BLaER1 treated with 17β-estradiol and CSF1 and Interleukin-3, amounts not matched to agents 10 nM and 100 nM (cell line): ENCODE measurements at regions not wholly inside any gene's neighbourhood (a gene's known extent, or its start where the extent isn't known, plus 50 kb on each side); places are given as distances from the start of the nearest gene placed in this dataset.

Source experiments
- H3K27ac ChIP-seq, 11 experiments: shearing (Covaris generic); formaldehyde crosslinking; 2 replicates each; pipeline ENCODE4 v1.8.1; 2022
- H3K27me3 ChIP-seq, 11 experiments: shearing (Covaris generic); formaldehyde crosslinking; 2 replicates each; pipeline ENCODE4 v1.8.1; 2022
- H3K36me3 ChIP-seq, 11 experiments: shearing (Covaris generic); formaldehyde crosslinking; 2 replicates each; pipeline ENCODE4 v1.8.1; 2022
- H3K4me1 ChIP-seq, 10 experiments: shearing (Covaris generic); formaldehyde crosslinking; 2 replicates each; pipeline ENCODE4 v1.8.1; 2022
- H3K4me2 ChIP-seq, 11 experiments: shearing (Covaris generic); formaldehyde crosslinking; 2 replicates each; pipeline ENCODE4 v1.8.1; 2022
- H3K4me3 ChIP-seq, 10 experiments: shearing (Covaris generic); formaldehyde crosslinking; 2 replicates each; pipeline ENCODE4 v1.8.1; 2022
- H3K9ac ChIP-seq, 11 experiments: shearing (Covaris generic); formaldehyde crosslinking; 2 replicates each; pipeline ENCODE4 v1.8.1; 2022
- H3K9me3 ChIP-seq, 11 experiments: shearing (Covaris generic); formaldehyde crosslinking; replicated peaks in 1 of 11; 2 replicates each; pipeline ENCODE4 v1.8.1; 2022
- H4K20me1 ChIP-seq, 11 experiments: shearing (Covaris generic); formaldehyde crosslinking; 2 replicates each; pipeline ENCODE4 v1.8.1; 2022
- Cebpa-rat ChIP-seq, 11 experiments: shearing (Covaris generic); IDR thresholded peaks; 2 replicates each; pipeline ENCODE4 v1.8.1; 2022

GRCh38 chr10:3935141-3935540, 150.1 kb upstream of the KLF6 start:
- H3K27me3 ChIP-seq = no peaks in the 10 kb centered on the region
- H3K9me3 ChIP-seq = peaks cover 0 to 29% (median 8%) of the 10 kb centered on the region in 11 experiments; a peak in 12 of 22 replicates
- H4K20me1 ChIP-seq = no peaks in the 10 kb centered on the region
- peaks cover 17 to 36% (median 25%) of the 10 kb centered on the region in 10 experiments for H3K4me1 ChIP-seq
- peak overlapping the region in 6 of 10 experiments; percentile 1 to 34 (median 18); a peak in 7 of 20 replicates for H3K4me3 ChIP-seq
- peak overlapping the region; percentile 54 to 87 (median 70) for H3K4me2 ChIP-seq
- peak overlapping the region in 10 of 11 experiments; percentile 22 to 63 (median 49); a peak in 17 of 22 replicates for H3K9ac ChIP-seq
- TF ChIP-seq Cebpa-rat (IDR thresholded peaks at IDR 0.05) = no peak
- no peaks in the 10 kb centered on the region for H3K36me3 ChIP-seq
- peak overlapping the region; percentile 26 to 60 (median 50); a peak in 20 of 22 replicates for H3K27ac ChIP-seq

- H3K9me3 ChIP-seq = peaks cover 0 to 21% (median 8%) of the 10 kb centered on the region in 11 experiments; a peak in 12 of 22 replicates
- H3K9ac ChIP-seq = no peak overlapping the region
- peak overlapping the region in 7 of 11 experiments; percentile 54 to 87 (median 70); a peak in 12 of 22 replicates for H3K4me2 ChIP-seq
- TF ChIP-seq Cebpa-rat (IDR thresholded peaks at IDR 0.05) = no peak
- H3K27me3 ChIP-seq = no peaks in the 10 kb centered on the region
- no peaks in the 10 kb centered on the region for H3K36me3 ChIP-seq
- H3K27ac ChIP-seq = no peak overlapping the region
- no peak overlapping the region for H3K4me3 ChIP-seq
- H3K4me1 ChIP-seq = peaks cover 17 to 36% (median 25%) of the 10 kb centered on the region in 10 experiments
- no peaks in the 10 kb centered on the region for H4K20me1 ChIP-seq
Measured at GRCh38 chr10:3933733-3934132, 148.7 kb upstream of the KLF6 start.

- no peak for TF ChIP-seq Cebpa-rat (IDR thresholded peaks at IDR 0.05)
Measured at GRCh38 chr10:3932597-3933375, 147.8 kb upstream of the KLF6 start.

GRCh38 chr10:3931901-3932300, 146.9 kb upstream of the KLF6 start:
- Histone ChIP-seq H3K4me1 (peaks cover 17 to 36% (median 25%) of the 10 kb centered on the region in 10 experiments), H3K9me3 (peaks cover 0 to 9% (median 5%) of the 10 kb centered on the region in 11 experiments; a peak in 10 of 22 replicates), H3K36me3 (no peaks in the 10 kb centered on the region), H3K4me2 (no peak overlapping the region), H3K27ac (no peak overlapping the region), H3K27me3 (no peaks in the 10 kb centered on the region), H3K4me3 (no peak overlapping the region), H4K20me1 (no peaks in the 10 kb centered on the region), H3K9ac (no peak overlapping the region)
- TF ChIP-seq Cebpa-rat (IDR thresholded peaks at IDR 0.05) = no peak

More at GRCh38 chr10:3932597-3933375, 147.8 kb upstream of the KLF6 start:
- peak overlapping the region in 4 of 11 experiments; percentile 7 to 87 (median 56); a peak in 6 of 22 replicates for H3K4me2 ChIP-seq
- H3K27ac ChIP-seq = no peak overlapping the region
- H3K36me3 ChIP-seq = no peaks in the 10 kb centered on the region
- no peak overlapping the region for H3K9ac ChIP-seq
- H3K4me3 ChIP-seq = no peak overlapping the region
- peaks cover 0 to 18% (median 6%) of the 10 kb centered on the region in 11 experiments; a peak in 12 of 22 replicates for H3K9me3 ChIP-seq
- H3K27me3 ChIP-seq = no peaks in the 10 kb centered on the region
- H4K20me1 ChIP-seq = no peaks in the 10 kb centered on the region
- peaks cover 17 to 36% (median 25%) of the 10 kb centered on the region in 10 experiments for H3K4me1 ChIP-seq

DNA sequence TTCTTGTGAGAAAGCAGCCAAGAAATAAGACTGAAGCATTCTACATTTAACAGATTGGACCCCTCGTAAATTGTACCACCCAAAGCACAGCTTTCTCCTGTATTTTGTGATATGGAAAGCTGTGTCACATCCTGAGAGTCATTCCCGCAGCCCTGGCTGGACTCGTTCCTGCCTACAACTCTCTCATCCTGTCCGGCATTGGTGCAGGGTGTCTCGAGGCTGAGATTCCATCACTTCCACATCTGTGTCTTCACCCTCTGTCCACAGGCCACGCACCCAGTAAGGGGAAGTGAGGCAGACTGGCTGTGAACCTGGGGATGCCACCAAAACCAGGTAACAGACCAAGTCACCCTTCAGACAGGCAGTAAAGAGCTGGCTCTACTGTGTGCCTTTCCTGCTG, 146.2 kb upstream of the KLF6 start:
- peaks cover 0 to 2% (median 0%) of the 10 kb centered on the region in 11 experiments; a peak in 4 of 22 replicates for H3K9me3 ChIP-seq
- no peak overlapping the region for H3K4me2 ChIP-seq
- H3K27me3 ChIP-seq = no peaks in the 10 kb centered on the region
- no peak for TF ChIP-seq Cebpa-rat (IDR thresholded peaks at IDR 0.05)
- H3K4me1 ChIP-seq = peaks cover 17 to 36% (median 24%) of the 10 kb centered on the region in 10 experiments
- no peaks in the 10 kb centered on the region for H3K36me3 ChIP-seq
- H3K27ac ChIP-seq = no peak overlapping the region
- H3K9ac ChIP-seq = no peak overlapping the region
- no peak overlapping the region for H3K4me3 ChIP-seq
- H4K20me1 ChIP-seq = no peaks in the 10 kb centered on the region

DNA sequence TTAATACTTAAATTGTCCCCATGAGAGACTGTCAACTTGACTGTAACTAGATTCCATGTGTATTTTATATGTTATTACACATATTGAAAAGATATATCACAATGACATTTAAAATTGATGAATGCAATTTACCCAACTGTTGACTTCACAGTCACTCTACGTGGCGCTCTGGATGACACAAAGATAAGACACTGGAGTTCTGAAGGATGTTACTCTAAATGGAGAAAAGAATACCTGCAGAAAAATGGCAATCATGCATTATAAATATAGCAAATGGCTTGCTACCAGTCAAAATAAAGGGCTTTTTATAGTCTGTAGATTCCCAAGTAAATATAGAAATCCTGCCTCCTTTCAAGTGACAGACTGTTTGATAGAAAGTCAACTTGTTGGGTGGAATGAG, 143.6 kb upstream of the KLF6 start:
- Histone ChIP-seq H3K36me3 (no peaks in the 10 kb centered on the region), H4K20me1 (no peaks in the 10 kb centered on the region), H3K27ac (no peak overlapping the region), H3K4me3 (no peak overlapping the region), H3K4me2 (no peak overlapping the region), H3K9me3 (no peaks in the 10 kb centered on the region; a peak in 1 of 22 replicates), H3K27me3 (no peaks in the 10 kb centered on the region), H3K4me1 (peaks cover 0 to 17% (median 0%) of the 10 kb centered on the region in 10 experiments; a peak in 8 of 20 replicates), H3K9ac (no peak overlapping the region)
- TF ChIP-seq Cebpa-rat (IDR thresholded peaks at IDR 0.05) = no peak

GRCh38 chr10:3928078-3928477, 143.1 kb upstream of the KLF6 start:
- Histone ChIP-seq H3K27me3 (no peaks in the 10 kb centered on the region), H3K27ac (no peak overlapping the region), H3K4me1 (peaks cover 0 to 12% (median 0%) of the 10 kb centered on the region in 10 experiments; a peak in 6 of 20 replicates), H3K9me3 (no peaks in the 10 kb centered on the region; a peak in 1 of 22 replicates), H3K9ac (no peak overlapping the region), H3K4me2 (no peak overlapping the region), H3K36me3 (no peaks in the 10 kb centered on the region), H4K20me1 (no peaks in the 10 kb centered on the region), H3K4me3 (no peak overlapping the region)
- TF ChIP-seq Cebpa-rat (IDR thresholded peaks at IDR 0.05) = no peak

- Histone ChIP-seq H3K4me1 (peaks cover 0 to 6% (median 0%) of the 10 kb centered on the region in 10 experiments; a peak in 3 of 20 replicates), H4K20me1 (no peaks in the 10 kb centered on the region), H3K9ac (no peak overlapping the region), H3K4me2 (no peak overlapping the region), H3K4me3 (no peak overlapping the region), H3K36me3 (no peaks in the 10 kb centered on the region), H3K9me3 (no peaks in the 10 kb centered on the region; a peak in 1 of 22 replicates), H3K27me3 (no peaks in the 10 kb centered on the region), H3K27ac (no peak overlapping the region)
- TF ChIP-seq Cebpa-rat (IDR thresholded peaks at IDR 0.05) = no peak
Measured at GRCh38 chr10:3926675-3927525, 141.9 kb upstream of the KLF6 start.

DNA sequence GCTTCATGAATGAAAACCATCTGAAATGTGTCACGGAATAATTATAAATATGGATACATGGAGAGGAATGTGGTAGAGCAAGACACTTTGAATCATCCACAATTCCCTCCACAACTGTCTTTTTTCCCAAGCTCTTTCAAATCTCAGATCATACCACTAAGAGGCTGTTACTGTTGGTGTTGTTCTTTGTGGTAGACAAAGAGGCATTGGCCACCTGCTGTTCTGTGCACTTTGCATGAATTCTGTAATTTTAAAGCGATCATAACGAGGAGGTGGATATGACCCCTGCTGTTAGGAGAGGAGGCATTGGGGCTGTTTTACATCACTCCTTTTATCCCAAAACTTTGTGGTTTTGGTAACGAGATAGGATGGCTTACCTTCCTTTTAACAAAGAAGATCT, 141.2 kb upstream of the KLF6 start:
- H3K9me3 ChIP-seq = no peaks in the 10 kb centered on the region
- H3K27me3 ChIP-seq = no peaks in the 10 kb centered on the region
- no peak overlapping the region for H3K27ac ChIP-seq
- H3K9ac ChIP-seq = no peak overlapping the region
- H4K20me1 ChIP-seq = no peaks in the 10 kb centered on the region
- H3K4me2 ChIP-seq = no peak overlapping the region
- no peaks in the 10 kb centered on the region for H3K36me3 ChIP-seq
- H3K4me3 ChIP-seq = no peak overlapping the region
- no peak for TF ChIP-seq Cebpa-rat (IDR thresholded peaks at IDR 0.05)
- peaks cover 0 to 6% (median 0%) of the 10 kb centered on the region in 10 experiments; a peak in 3 of 20 replicates for H3K4me1 ChIP-seq
